Bronchial epithelial cell (primary cell): ENCODE measurements at regions not wholly inside any gene's neighbourhood (a gene's known extent, or its start where the extent isn't known, plus 50 kb on each side); places are given as distances from the start of the nearest gene placed in this dataset.

Experiments used
- DNase-seq: peaks from one replicate; pipeline ENCODE4 v3.0.0-alpha.2; 2010; ENCODE audit warnings: low read depth
- FAIRE-seq: peaks from 2 replicates; lab custom pipeline; 2011; peaks lifted over from hg19 to GRCh38; lab: Jason Lieb, UNC
- H3K27me3 ChIP-seq: 2 replicates; pipeline ENCODE4 v1.5.1; 2011; ENCODE audit warnings: low read length; ENCODE audit not compliant: control insufficient read depth, insufficient read depth
- H3K36me3 ChIP-seq: 2 replicates; pipeline ENCODE4 v1.5.1; 2011; ENCODE audit warnings: low read length; ENCODE audit not compliant: control insufficient read depth, insufficient read depth
- H3K4me3 ChIP-seq: 2 replicates; pipeline ENCODE4 v1.5.1; 2011; ENCODE audit warnings: mild to moderate bottlenecking, low read depth, low read length, control low read depth
- TF ChIP-seq, protein P1 (sequence below): IDR thresholded peaks from 2 replicates; pipeline ENCODE4 v1.5.1; 2011; ENCODE audit warnings: mild to moderate bottlenecking, moderate library complexity, low read length, control low read depth, inconsistent platforms; ENCODE audit not compliant: insufficient read depth, severe bottlenecking

- no peak for FAIRE-seq
- H3K4me3 ChIP-seq = no peak overlapping the region
- no peaks in the 10 kb centered on the region for H3K27me3 ChIP-seq
- no peak for DNase-seq
- H3K36me3 ChIP-seq = no peaks in the 10 kb centered on the region
- TF ChIP-seq, protein P1, sequence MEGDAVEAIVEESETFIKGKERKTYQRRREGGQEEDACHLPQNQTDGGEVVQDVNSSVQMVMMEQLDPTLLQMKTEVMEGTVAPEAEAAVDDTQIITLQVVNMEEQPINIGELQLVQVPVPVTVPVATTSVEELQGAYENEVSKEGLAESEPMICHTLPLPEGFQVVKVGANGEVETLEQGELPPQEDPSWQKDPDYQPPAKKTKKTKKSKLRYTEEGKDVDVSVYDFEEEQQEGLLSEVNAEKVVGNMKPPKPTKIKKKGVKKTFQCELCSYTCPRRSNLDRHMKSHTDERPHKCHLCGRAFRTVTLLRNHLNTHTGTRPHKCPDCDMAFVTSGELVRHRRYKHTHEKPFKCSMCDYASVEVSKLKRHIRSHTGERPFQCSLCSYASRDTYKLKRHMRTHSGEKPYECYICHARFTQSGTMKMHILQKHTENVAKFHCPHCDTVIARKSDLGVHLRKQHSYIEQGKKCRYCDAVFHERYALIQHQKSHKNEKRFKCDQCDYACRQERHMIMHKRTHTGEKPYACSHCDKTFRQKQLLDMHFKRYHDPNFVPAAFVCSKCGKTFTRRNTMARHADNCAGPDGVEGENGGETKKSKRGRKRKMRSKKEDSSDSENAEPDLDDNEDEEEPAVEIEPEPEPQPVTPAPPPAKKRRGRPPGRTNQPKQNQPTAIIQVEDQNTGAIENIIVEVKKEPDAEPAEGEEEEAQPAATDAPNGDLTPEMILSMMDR = no peak
These were observed 118.1 kb upstream of the ERCC6L2 start for GRCh38 chr9:95757439-95757838.

GRCh38 chr9:95756986-95757385, 118.5 kb upstream of the ERCC6L2 start:
- Histone ChIP-seq H3K36me3 (no peaks in the 10 kb centered on the region), H3K27me3 (no peaks in the 10 kb centered on the region), H3K4me3 (no peak overlapping the region)
- FAIRE-seq = no peak
- DNase-seq = peak; percentile 63
- TF ChIP-seq, protein P1 = no peak

GRCh38 chr9:95756101-95756500, 119.4 kb upstream of the ERCC6L2 start:
- FAIRE-seq (no peak), DNase-seq (no peak)
- TF ChIP-seq, protein P1 = no peak
- no peak overlapping the region for H3K4me3 ChIP-seq
- H3K27me3 ChIP-seq = peaks cover 1% of the 10 kb centered on the region
- no peaks in the 10 kb centered on the region for H3K36me3 ChIP-seq

DNA sequence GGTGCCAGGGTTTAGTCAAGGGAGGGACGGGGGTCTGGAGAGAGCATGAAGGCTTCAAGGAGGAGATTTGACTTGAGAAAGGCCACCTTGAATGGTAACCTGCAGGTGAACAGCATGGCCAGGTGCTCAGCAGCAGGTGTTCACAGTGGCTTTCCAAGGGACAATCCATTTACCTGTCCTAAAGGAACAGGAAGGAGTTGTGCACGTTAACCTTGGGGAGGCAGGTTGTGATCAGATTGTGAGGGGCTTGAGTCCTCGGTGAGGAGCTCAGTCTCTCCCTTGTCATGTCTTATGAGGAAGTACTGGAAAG, 120.1 kb upstream of the ERCC6L2 start:
- no peak for FAIRE-seq
- no peak overlapping the region for H3K4me3 ChIP-seq
- TF ChIP-seq, protein P1 = no peak
- no peaks in the 10 kb centered on the region for H3K36me3 ChIP-seq
- DNase-seq = no peak
- H3K27me3 ChIP-seq = peaks cover 1% of the 10 kb centered on the region

GRCh38 chr9:95754533-95755420, 120.7 kb upstream of the ERCC6L2 start:
- no peak for FAIRE-seq
- TF ChIP-seq, protein P1 = no peak
- Histone ChIP-seq H3K27me3 (peaks cover 1% of the 10 kb centered on the region), H3K4me3 (no peak overlapping the region), H3K36me3 (no peaks in the 10 kb centered on the region)
- DNase-seq = no peak
